ENCODE measurements at regions not wholly inside any gene's neighbourhood (a gene's known extent, or its start where the extent isn't known, plus 50 kb on each side); places are given as distances from the start of the nearest gene placed in this dataset.

- TF ChIP-seq TAF1 (IDR thresholded peaks at IDR 0.05; ENCODE audit: low read depth) (no peak), YY1 (IDR thresholded peaks at IDR 0.05; ENCODE audit: low read depth) (no peak), EP300 (IDR thresholded peaks at IDR 0.05; ENCODE audit: borderline replicate concordance) (no peak), CREB1 (IDR thresholded peaks at IDR 0.05; ENCODE audit: low read depth) (no peak)
- TF ChIP-seq, protein P1, sequence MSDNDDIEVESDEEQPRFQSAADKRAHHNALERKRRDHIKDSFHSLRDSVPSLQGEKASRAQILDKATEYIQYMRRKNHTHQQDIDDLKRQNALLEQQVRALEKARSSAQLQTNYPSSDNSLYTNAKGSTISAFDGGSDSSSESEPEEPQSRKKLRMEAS (IDR thresholded peaks at IDR 0.05): no peak
Measured at GRCh38 chr2:83305758-83306378, 1153.2 kb downstream of the SUCLG1 start.
